ENCODE measurements at regions not wholly inside any gene's neighbourhood (a gene's known extent, or its start where the extent isn't known, plus 50 kb on each side); places are given as distances from the start of the nearest gene placed in this dataset.

DNA sequence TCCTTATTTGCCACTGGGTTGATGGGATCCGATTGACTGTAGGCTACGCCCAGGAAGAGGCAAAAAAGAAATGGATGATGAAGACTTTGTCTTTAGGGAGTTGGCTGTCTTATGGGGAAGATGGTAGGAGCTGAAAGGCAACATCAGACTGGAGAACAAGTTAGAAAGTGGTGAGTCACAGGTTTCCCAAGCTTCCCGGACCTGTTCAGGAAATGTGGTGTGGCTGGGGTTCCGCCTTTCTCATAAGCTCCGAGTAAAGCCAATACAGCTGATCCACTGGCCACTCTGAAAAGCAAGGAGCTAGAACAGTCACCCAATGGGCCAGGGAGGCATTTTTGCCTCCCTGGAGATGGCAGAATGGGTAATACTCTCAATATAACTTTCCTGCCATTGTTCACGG lies 194.5 kb downstream of the SNX19 start:
- no peak for DNase-seq
- no peaks in the 10 kb centered on the region for H3K23me2 ChIP-seq (ENCODE audit: insufficient read length, low read depth, low read length, poor library complexity, severe bottlenecking)
- H2AK5ac ChIP-seq (ENCODE audit: insufficient read length, low read length), result no peak overlapping the region
- no peak overlapping the region for H3K4me2 ChIP-seq (ENCODE audit: insufficient read depth, insufficient read length, low read length)
- no peak overlapping the region for H3T11ph ChIP-seq (ENCODE audit: low read length)
- H3K18ac ChIP-seq (ENCODE audit: insufficient read length, low read depth, low read length), result no peak overlapping the region
- H4K5ac ChIP-seq (ENCODE audit: insufficient read length, low read depth, low read length), result no peak overlapping the region
- TF ChIP-seq, protein P1, sequence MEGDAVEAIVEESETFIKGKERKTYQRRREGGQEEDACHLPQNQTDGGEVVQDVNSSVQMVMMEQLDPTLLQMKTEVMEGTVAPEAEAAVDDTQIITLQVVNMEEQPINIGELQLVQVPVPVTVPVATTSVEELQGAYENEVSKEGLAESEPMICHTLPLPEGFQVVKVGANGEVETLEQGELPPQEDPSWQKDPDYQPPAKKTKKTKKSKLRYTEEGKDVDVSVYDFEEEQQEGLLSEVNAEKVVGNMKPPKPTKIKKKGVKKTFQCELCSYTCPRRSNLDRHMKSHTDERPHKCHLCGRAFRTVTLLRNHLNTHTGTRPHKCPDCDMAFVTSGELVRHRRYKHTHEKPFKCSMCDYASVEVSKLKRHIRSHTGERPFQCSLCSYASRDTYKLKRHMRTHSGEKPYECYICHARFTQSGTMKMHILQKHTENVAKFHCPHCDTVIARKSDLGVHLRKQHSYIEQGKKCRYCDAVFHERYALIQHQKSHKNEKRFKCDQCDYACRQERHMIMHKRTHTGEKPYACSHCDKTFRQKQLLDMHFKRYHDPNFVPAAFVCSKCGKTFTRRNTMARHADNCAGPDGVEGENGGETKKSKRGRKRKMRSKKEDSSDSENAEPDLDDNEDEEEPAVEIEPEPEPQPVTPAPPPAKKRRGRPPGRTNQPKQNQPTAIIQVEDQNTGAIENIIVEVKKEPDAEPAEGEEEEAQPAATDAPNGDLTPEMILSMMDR (conservative IDR thresholded peaks at IDR 0.05), result no peak
- H3K4me1 ChIP-seq (ENCODE audit: insufficient read depth, low read length), result no peaks in the 10 kb centered on the region
- no peak overlapping the region for H2BK12ac ChIP-seq (ENCODE audit: insufficient read length, low read depth, low read length)
- H3K4ac ChIP-seq (ENCODE audit: low read depth, low read length), result no peak overlapping the region
- no peak overlapping the region for H4K8ac ChIP-seq (replicated peaks; ENCODE audit: insufficient read length, low read depth, low read length)
- Mint-ChIP-seq H3K4me3 (no peak overlapping the region), H3K36me3 (ENCODE audit: insufficient read depth in 1 of 3, low read depth in 3 of 3) (no peaks in the 10 kb centered on the region), H3K27ac (no peak overlapping the region), H3K9me3 (no peaks in the 10 kb centered on the region), H3K27me3 (ENCODE audit: low read depth) (peaks cover 4% of the 10 kb centered on the region), H3K4me1 (peaks cover 0 to 8% of the 10 kb centered on the region in 2 experiments; a peak in 2 of 4 replicates)
- no peak overlapping the region for H2BK120ac ChIP-seq (ENCODE audit: low read depth, low read length, poor library complexity, severe bottlenecking)
- no peak overlapping the region for H3K27ac ChIP-seq (ENCODE audit: insufficient read length, low read depth, low read length)
- no peaks in the 10 kb centered on the region for H3K79me2 ChIP-seq (ENCODE audit: insufficient read depth, low read length)
- H3K27me3 ChIP-seq (ENCODE audit: insufficient read depth, low read length), result no peaks in the 10 kb centered on the region
- no peak overlapping the region for H2BK15ac ChIP-seq (ENCODE audit: low read depth, low read length)
- H3K23ac ChIP-seq (ENCODE audit: insufficient read length, low read depth, low read length), result no peak overlapping the region
- no peak overlapping the region for H2AFZ ChIP-seq (ENCODE audit: low read length)
- H3K14ac ChIP-seq (ENCODE audit: insufficient read depth, low read length), result no peak overlapping the region
- no peak overlapping the region for H3K9ac ChIP-seq (ENCODE audit: extremely low read depth, insufficient read length, low read length)
- no peak overlapping the region for H2BK20ac ChIP-seq (ENCODE audit: low read depth, low read length, poor library complexity, severe bottlenecking)
- H3K79me1 ChIP-seq (ENCODE audit: insufficient read depth, low read depth, low read length, poor library complexity, severe bottlenecking), result no peaks in the 10 kb centered on the region
- no peak overlapping the region for H2BK5ac ChIP-seq (ENCODE audit: insufficient read length, low read length)
- H4K20me1 ChIP-seq (ENCODE audit: control insufficient read depth, insufficient read depth, insufficient read length), result no peaks in the 10 kb centered on the region
- WGBS (ENCODE audit: extremely low coverage, insufficient read length, low lambda C conversion rate), result no CpG with 5 or more reads among the region's 6 CpGs
- no peak overlapping the region for H4K91ac ChIP-seq (ENCODE audit: insufficient read length, low read depth, low read length)
- no peaks in the 10 kb centered on the region for H3K9me3 ChIP-seq (ENCODE audit: control insufficient read depth, low read depth, low read length)
- H3K56ac ChIP-seq (ENCODE audit: insufficient read length, low read depth, low read length), result no peak overlapping the region

All from H9 (cell line).